Stimulated activated CD4-positive, alpha-beta T cell treated with anti-CD3 and anti-CD28 coated beads, Interleukin-4, amount 100 ng/mL, for 48 hours (primary cell): ENCODE measurements at regions not wholly inside any gene's neighbourhood (a gene's known extent, or its start where the extent isn't known, plus 50 kb on each side); places are given as distances from the start of the nearest gene placed in this dataset.

Source experiments
- DNase-seq, 2 donors: peaks; one replicate each; pipeline ENCODE4 v3.0.0-alpha.2; 2020; ENCODE audit warnings: low read depth in 2 of 2

DNA sequence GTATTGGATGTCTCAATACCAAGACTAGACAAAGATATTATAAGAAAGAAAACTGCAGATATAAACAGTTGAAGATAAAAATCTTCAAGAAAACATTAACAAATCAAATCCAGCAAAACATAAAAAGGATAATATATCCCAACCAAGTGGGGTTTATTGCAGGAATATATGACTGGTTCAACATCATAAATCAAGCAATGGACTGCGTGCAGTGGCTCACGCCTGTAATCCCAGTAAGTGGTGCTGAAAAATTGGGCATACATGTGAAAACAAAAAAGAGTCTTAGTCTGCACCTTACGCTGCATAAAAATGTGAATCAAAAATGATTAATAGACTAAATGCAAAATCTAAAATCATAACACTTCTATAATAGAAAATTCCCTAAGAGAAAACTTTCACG is 112.9 kb upstream of the PDE4B start:
- DNase-seq: no peak

- DNase-seq: no peak
Observed at GRCh38 chr1:65681096-65681495, 111.6 kb upstream of the PDE4B start.

DNA sequence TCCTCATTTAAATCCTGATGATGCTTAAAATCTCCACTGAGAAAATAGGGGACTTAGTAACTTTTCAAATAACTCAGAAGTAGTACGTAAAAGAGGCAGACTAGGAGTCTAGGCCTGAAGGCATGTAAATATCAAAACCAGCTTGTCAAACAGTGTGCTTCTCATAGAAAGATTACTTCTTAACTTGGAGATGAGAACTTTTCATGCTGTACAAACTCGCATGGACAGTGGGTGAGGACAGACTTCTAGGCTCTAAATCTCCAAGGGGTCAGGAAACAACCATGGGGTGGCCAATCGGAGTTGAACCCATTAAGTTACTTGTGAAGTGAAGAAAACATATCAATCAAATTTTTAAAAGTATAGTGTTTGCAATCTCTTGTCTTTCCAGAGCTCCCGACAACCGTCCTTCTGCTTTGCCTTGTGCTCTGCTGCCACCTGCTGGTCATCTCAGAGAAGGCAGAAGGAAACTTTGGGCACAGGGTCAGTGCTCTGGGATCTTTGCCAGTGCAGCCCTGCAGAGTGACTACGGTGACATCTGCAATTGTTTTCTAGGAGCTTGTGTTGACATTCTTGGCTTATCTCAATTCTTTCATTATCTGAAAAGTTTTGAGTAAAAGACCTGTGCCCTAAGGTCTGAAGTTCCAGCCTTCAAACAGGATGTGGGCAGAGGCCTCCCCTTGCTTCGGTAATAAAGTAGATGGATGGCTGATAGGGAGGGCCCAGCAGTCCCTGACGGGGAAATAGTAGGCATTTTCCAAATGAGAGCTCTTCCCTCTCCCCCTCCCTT is 105.1 kb upstream of the PDE4B start:
- peak; percentile 59 to 77 for DNase-seq

DNA sequence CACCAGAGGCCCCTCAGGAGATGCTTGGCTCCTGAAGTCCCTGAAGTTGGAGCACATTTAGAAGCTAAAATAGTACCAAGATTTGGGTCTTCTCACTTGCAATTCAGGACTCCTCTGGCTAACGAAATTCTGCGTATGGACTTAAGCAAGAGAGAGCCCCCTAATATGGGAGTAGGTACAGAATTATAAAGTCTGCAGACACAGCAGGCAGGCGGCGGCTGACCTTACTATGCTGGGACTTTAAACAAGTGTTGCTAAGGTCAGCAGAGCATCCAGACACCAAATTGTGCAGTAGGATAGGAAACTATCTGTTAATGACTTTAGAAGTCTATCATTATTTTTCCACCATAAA is 104.5 kb upstream of the PDE4B start:
- DNase-seq: no peak

- DNase-seq: no peak
Observed at GRCh38 chr1:65688848-65689247, 103.8 kb upstream of the PDE4B start.

- DNase-seq: no peak
Observed at GRCh38 chr1:65691152-65691900, 101.4 kb upstream of the PDE4B start.

GRCh38 chr1:65691972-65692371 is 100.7 kb upstream of the PDE4B start:
- no peak for DNase-seq

DNA sequence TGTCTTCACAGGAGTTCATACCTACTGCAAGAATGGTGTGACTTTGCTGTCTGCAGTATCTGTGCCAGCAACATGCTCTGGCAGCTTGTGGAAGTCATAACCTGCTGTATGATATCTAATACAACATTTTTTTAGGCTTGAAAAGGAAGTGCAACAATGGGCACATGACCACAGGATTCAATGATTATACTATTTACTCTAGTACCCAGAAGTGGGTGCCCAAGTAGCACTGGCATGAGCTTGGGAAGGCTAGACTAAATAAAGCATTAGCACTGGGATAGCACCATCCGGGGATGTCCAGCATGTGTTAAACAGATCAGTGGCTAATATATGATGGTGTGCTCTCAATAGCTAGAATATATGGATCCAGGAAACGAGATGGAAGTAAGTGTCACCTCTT is 98.6 kb upstream of the PDE4B start:
- DNase-seq: no peak

- DNase-seq: no peak
Observed at GRCh38 chr1:65694933-65695332, 97.8 kb upstream of the PDE4B start.

- no peak for DNase-seq
Observed at GRCh38 chr1:65698590-65698989, 94.1 kb upstream of the PDE4B start.

DNA sequence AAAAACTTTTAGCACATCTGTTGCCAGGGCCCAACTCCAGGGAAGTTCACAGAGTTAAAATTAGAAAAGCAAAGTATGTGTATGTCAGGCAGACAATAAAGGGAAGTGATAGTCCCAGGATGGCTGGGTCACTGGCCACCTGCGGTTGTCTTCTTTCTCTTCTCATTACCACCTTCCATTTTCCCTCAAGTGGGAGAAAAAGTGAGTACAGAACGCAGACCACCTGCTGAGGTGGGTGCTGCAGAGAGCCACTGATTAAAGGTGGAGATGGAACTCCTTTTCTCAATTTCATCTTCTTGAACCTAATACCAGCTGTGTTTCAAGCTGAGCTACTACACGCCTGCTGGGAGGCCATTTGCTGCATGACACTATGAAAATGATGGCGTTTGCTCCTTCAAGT is 88.8 kb upstream of the PDE4B start:
- no peak for DNase-seq

DNA sequence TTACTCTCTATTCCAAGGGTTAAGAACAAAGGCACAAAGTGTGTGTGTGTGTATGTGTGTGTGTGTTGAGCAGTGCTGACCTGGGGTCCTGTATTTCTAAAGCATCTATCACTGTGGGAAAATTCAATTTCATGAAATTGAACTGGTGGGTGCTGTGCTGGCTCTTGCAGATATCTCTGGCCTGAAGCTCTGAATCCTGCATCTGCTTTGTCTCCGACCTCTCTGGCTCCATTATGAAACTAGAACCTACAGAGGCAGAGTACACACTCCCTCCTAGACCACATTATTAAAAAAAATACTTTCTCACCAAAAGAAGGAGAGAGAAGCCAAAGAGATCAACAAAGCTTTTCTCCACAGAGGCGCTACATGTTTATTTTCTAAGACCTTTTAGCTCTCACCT is 88.4 kb upstream of the PDE4B start:
- DNase-seq: no peak

GRCh38 chr1:65717815-65718454 is 74.8 kb upstream of the PDE4B start:
- DNase-seq: no peak

GRCh38 chr1:65719391-65719790 is 73.3 kb upstream of the PDE4B start:
- DNase-seq: no peak

DNA sequence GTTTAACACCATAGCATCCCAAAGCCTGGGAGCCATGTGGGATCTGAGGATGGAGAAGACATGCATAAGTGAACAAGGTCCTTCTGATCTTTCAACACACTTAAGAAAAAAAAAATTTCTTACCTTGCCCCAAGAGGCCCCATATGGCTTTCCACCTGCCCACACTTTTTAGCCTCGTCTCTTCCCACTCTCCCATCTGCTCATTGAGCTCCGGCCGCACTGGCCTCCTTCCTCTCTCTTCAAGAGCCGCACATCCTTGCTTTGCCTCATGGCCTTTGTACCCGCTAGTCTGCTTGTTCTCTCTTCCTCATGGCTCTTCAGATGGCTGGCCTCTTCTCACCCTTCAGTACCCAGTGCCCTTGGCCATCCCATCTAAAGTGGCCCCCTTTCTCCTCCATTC is 70.2 kb upstream of the PDE4B start:
- DNase-seq: no peak

- DNase-seq: no peak
Observed at GRCh38 chr1:65724151-65724550, 68.5 kb upstream of the PDE4B start.

- no peak for DNase-seq
Observed at GRCh38 chr1:65725064-65725463, 67.6 kb upstream of the PDE4B start.

DNA sequence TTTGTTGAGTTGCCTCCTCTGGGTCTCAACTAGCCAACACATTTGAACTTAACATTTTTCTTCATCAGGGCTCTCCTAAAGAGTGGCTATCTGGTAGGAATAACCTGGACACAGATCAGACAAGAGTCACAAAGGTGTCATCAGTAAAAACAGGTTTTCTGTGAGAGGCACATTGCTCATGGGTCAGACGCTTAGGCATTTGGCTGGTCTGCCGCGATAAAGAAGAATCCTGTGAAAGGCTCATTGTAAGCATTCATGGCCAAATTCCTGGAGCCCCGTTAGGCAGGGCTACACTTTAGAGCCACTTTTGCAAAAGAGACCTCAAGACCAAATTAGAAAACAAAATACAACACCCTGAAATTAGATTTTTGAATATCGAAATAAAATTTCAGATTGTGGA is 64.2 kb upstream of the PDE4B start:
- no peak for DNase-seq

DNA sequence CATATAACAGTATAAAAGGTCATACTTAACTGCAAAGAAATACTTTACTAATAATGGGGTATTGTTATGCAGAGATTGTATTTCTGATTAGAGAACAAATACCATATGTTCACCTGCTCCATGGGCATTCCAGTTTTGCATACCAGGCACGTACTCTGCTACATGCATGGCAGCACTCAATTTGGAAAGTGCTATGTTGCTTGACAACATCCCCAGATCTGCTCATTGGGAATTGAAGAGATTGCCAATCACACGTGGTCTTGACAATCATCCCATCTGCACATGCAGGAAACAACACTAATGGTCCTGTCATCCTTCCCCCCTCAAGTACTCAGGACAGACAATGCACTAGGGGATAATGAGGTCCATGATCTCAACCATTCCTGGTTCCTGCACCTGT is 63.4 kb upstream of the PDE4B start:
- no peak for DNase-seq

DNA sequence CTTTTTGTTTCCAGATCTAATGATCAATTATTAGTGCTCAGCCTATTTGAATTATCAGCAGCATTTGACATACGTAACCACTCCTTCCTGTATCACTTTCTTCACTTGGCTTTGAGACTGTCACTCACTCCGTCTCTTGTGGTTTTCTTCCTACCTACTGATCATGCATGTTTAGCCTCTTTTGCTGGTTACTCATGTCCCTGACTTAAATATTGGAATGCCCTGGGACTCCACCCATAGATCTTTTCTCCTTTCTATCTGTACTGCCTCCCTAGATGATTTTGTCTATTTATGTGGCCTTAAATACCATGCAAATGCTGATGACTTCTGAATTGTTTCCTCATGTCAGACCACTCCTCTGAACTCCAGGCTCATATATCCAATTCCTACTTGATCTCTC is 57.7 kb upstream of the PDE4B start:
- no peak for DNase-seq

- DNase-seq: no peak
Observed at GRCh38 chr1:65741993-65742392, 50.7 kb upstream of the PDE4B start.
